NCI-H1092 treated with DMSO at 0.1 percent for 48 hours (cell line): ENCODE measurements at regions not wholly inside any gene's neighbourhood (a gene's known extent, or its start where the extent isn't known, plus 50 kb on each side); places are given as distances from the start of the nearest gene placed in this dataset.

Experiments used
- DNase-seq: peaks from one replicate; lab custom pipeline; 2025; lab: John Stamatoyannopoulos, UW

- DNase-seq, result no peak
Measured at GRCh38 chr2:118698564-118698963, 148.9 kb downstream of the EN1 start.

DNA sequence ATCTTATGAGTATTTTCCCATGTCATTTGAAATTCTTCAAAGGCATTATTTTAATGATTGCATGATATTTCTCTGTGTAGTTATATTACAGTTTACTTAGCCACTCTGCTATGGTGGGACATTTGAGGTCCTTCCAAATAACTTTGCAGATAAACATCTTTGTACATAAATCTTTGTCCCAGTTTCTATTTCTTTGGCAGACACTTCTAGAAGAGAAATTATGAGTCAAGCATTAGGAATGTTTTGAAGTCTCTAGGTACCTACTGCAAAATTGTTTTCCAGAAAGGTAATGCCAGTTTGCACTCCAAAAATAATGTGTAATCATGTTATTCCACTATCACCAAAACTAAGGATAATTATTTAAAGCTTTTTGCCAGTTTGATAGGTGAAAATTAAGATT is 149.7 kb downstream of the EN1 start:
- no peak for DNase-seq

DNA sequence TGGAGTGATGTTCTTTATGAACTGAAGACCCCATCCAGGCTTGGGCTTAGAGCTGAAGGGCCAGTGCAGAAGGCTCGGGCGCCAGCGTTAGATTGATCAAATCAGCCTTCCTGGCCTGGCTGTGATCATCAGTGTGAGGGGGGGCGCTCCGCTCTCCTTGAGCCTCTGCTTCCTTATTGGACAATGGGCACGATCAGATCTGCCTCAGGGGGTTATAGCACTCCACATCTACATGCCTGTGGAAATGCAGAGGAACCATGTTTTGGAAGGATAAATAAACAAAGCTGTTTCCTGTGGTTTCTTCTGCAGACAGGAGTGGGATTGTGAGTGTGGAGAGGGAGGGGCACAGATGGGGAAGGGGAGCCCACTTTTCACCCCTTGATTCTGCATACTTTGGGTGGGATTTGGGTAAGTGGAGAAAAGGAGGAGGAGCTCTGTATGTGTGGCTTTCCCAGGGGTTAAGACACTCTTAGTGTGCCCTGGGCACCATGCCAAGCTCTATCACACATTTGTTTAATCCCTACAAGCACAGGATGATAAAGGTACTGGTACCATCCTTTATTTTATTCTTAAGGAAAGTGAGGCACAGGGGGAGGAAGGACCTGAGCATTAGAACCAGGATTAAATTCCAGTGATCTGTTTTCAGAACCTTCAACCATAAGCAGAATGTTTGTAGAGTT is 150.5 kb downstream of the EN1 start:
- DNase-seq, result no peak

DNA sequence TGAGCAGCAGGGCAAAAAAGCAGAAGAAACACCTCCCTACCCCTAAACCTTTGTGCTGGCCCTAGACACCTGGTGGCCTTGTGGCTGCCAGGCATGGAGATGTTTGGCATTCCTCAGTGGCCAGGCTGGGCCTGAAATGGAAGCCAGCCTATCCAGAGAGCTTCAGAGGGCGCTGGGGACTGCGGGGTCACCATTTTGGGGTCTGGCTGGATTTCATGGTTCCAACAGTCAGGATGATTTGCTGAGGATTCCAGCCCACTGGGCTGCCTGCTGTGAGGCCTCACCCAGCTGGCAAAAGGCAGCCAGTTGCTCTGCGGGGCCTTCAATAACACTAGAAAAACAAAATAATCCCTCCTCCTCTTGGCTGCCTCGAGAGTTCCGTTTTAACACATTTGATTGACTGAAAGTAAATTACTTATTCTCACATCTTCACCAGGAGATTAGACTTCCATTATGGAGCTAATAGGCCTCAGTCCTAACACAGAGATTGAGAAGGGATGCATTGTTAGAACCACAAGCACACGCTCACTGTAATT is 154.1 kb downstream of the EN1 start:
- DNase-seq, result no peak

GRCh38 chr2:118689874-118690273 is 157.6 kb downstream of the EN1 start:
- no peak for DNase-seq

DNA sequence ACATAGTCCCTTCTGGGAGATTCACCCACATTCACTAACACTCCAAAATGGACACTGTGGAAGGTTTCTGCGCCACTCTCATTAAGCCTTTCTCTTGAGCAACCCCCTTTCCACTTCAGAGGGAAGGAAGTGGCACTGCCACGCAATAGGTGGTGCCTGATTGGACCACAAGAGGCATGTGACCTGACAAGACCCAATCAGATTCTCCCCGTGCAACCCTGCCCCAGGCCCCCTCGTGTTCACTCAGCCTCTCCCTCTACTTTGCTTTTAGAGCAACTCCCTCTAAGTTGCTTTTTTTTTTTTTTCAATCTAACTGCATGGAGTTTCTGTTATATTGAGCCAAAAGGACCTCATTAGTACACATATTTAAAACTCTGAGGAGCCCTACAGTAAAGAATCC is 158.0 kb downstream of the EN1 start:
- no peak for DNase-seq

DNA sequence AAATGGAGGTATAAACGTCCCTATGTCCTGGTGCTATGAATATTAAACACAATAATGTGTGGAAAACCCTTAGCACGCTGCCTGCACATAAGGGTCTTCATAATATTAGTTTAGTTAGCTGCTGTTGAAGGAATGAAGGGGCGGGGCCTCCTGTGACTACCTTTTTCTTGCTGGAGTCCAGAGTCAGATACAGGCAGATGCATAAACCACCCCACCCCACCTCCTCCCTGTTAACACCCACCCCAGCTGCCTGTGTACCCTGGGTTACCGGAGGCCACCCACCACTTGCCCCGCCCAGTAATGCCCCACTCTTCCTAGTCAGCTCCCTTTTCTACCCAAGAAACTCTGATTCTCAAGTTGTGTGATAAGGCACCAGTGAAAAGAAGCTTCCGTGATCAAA is 158.4 kb downstream of the EN1 start:
- no peak for DNase-seq

- DNase-seq, result no peak
Measured at GRCh38 chr2:118687698-118688097, 159.8 kb downstream of the EN1 start.

- no peak for DNase-seq
Measured at GRCh38 chr2:118687192-118687591, 160.3 kb downstream of the EN1 start.

DNA sequence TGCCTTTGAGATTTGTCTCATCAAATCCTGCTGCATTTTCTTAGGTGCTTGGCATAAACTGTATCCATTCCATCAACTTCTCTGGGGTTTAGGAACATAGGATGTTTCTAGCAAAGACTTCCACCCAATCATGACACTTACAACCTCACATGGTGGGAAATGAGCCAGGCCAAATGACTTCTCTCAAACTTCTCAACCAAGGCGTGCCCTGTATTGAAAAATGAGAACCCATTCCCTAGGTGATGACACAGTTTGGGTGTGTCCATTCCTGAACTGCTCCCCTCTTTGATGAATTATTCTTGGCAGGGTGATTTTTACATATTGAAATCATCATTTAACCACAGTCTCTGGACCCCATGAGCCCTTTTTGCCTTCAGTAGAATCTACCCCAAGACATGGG is 161.1 kb downstream of the EN1 start:
- no peak for DNase-seq

DNA sequence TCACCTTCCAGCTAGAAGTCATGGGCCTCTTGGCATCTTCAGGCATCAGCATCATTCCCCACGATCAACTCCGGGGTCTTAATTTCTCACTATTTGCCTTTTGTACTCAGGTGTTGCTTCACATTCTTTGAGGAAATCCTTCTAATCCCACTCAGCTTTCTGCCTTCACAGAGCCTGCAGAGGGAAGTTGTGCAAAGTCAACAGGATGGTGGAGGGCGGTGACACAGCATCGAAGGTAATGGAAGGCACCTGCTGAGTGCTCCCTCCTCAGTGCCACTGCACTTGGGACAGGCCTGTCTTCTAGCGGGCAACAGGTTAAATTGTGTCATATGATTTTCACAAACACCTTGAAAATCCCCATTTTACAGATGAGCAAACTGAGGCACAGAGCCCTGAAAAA is 164.0 kb downstream of the EN1 start:
- no peak for DNase-seq

DNA sequence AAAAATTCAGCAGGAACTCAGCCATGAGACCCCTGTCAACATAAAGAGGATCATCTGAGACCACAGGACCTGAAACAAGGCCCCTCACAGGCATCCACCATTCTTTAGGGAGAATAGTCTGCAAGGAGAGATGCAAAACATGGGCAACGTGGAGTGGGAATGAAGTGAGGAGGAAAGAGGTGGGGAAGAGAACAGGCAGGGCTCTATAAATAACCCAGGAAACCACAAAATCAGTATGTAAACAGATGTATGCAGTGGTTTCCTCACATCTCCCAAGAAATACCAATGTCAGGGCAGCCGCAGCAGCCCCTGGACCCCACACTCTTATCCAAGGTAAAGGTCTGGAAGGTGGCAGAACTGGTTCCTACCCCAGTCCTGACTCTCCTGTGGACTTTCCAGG is 168.5 kb downstream of the EN1 start:
- no peak for DNase-seq

DNA sequence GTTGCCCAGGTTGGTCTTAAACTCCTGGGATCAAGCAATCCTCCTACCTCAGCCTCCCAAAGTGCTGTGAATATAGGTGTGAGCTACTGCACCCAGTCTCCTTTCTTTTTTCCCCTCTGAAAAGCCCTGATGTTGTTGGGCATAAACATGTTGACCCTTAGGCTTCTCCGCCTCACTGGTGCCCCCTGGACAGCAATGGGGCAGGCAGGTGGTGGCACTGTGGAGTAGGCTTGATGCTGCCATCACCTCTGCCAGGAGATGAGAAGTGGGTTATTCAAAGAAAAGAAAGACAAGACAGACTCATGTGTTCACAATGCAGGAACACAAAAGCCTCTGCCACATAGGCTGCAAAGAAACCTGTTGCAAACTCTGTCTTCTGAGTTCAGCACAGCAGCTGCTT is 169.9 kb downstream of the EN1 start:
- DNase-seq, result no peak

- DNase-seq, result no peak
Measured at GRCh38 chr2:118675531-118675930, 171.9 kb downstream of the EN1 start.

- DNase-seq, result no peak
Measured at GRCh38 chr2:118672571-118673158, 174.8 kb downstream of the EN1 start.

GRCh38 chr2:118671701-118672454 is 175.6 kb downstream of the EN1 start:
- DNase-seq, result no peak

GRCh38 chr2:118670838-118671237 is 176.6 kb downstream of the EN1 start:
- DNase-seq, result no peak

- no peak for DNase-seq
Measured at GRCh38 chr2:118670276-118670675, 177.2 kb downstream of the EN1 start.

GRCh38 chr2:118669654-118670053 is 177.8 kb downstream of the EN1 start:
- no peak for DNase-seq

DNA sequence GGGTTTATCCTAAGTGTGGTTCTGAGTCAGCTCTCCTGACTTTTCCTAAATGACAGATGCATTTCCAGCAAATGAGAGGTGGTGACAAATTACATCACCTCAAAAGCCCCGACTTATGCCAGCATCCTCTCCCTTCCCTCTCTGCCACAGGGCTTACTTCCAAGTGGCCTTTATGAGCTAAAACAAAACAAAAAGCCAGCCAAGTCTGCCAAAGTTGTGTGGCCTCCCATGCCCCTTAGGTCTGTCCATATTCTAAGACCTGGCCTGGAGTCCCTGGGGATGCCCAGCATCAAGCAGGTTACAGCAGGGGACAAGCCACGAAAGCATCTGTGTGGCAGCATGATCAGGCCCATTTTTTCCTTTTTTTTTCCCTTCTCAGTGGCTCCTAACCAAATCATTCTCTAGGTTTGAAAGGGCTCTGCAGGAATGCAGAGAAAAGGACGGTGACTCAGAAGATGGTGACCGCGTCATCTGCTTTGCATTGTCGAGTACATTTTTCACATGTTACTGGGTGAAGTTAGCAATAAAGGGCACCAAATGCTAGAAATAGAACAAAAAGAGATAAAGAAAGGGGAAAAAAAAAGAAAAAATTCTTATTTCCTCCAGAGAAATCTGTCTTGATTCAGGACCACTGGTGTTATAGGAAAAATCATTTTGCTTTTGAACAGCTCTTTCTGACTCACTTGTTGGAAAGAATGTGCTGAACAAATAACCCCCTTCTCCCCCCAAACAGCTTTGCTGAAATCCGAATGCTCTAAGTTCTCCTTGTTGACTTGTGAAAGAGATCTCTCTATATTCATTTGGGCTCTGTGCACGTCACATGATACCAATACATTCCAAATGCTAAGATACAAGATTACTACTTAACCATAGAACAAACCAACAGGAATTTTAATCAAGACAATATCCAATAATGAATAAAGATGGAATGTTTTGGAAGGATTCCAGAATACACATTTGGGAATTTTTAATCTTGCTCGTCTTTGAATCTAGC is 178.7 kb downstream of the EN1 start:
- DNase-seq, result no peak

DNA sequence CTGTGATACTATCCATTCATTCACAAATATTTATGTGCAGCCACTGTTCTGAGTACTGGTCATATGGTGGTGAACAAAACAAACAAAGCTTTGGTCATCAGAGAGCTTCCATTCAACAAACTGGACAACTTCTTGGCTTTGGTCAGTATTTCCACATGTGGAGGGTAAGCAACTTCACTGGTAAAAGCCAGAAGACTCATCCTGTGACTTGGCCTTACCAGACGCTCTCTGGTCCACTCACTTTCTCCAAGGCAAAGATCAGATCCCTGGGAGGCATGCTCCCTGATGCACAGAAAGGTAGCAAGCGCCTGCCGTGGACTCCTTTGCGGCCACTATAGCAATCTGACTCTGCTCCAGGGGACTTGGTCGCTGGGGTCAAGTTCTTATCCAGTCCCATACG is 179.5 kb downstream of the EN1 start:
- DNase-seq, result no peak

DNA sequence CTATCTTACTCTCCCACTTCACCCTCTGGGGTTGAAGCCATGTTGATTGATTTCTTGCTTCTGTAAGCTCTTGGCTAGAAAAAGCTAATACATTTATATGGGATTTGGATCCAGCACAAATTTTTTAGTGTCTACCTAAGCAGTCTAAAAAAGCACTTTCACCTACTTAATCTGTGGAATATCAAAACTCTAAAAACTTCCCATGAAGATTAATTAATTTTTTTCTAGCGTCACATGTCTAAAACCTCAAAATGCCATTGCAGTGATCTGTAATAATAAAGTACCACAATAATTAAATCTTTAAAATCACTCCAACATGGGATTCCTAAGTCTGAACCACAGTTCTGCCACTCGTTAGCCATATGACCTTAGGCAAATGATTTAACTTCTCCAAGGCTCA is 180.1 kb downstream of the EN1 start:
- DNase-seq, result no peak
